SK-N-MC (cell line): ENCODE measurements at regions not wholly inside any gene's neighbourhood (a gene's known extent, or its start where the extent isn't known, plus 50 kb on each side); places are given as distances from the start of the nearest gene placed in this dataset.

ENCODE experiments used
- EZH2 ChIP-seq: fragments of 200-600 bp; sonication (generic); IDR thresholded peaks from one replicate; pipeline ENCODE4 v1.6.1; 2017; ENCODE audit warnings: antibody characterized with exemption
- POLR2AphosphoS5 ChIP-seq: IDR thresholded peaks from 2 replicates; pipeline ENCODE4 v1.6.1; 2012; ENCODE audit warnings: mild to moderate bottlenecking, low read depth, low read length, borderline replicate concordance

- TF ChIP-seq EZH2 (no peak), POLR2AphosphoS5 (no peak)
These were observed 418.2 kb upstream of the PROK2 start for GRCh38 chr3:72203105-72203504.
